ENCODE measurements at regions not wholly inside any gene's neighbourhood (a gene's known extent, or its start where the extent isn't known, plus 50 kb on each side); places are given as distances from the start of the nearest gene placed in this dataset.
"Not testable (repeated sequence)": the region's sequence is repeated elsewhere in the genome, so short reads cannot be mapped to it uniquely, and the experiment has no call there.

DNA sequence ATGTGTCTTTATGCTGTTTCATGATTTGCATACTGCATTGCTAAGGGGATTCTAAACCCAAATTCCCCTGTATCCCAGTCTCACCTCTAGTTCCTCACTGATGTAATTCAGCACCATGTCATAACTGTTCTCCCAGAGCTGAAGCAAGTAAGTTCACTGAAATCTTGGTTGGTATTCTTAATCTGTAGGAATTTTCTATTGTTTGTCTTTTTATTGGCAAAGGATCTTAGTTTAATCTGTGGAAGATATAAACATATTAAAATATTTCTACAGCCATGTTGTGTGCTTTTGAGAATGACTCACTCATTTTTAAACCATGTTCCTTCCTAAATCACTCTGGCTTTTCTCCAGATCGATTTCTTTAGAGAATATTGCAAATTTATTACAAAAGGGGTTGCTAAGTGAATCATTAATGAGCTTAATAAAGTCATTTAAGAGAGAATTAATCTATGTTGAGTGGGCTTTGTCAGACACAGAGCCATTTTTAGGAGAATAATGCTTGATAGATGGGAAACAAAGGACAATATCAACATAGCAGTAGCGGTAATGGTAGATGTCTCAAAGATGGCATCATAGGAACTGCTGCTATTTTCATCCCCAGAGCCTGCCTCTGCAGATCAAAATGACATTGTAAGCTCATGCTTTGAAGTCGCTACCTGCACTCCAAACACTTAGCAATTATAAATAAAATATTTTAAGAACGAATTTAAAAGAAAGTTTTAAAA, 110.0 kb downstream of the ENC1 start:
- no peak for DNase-seq

DNA sequence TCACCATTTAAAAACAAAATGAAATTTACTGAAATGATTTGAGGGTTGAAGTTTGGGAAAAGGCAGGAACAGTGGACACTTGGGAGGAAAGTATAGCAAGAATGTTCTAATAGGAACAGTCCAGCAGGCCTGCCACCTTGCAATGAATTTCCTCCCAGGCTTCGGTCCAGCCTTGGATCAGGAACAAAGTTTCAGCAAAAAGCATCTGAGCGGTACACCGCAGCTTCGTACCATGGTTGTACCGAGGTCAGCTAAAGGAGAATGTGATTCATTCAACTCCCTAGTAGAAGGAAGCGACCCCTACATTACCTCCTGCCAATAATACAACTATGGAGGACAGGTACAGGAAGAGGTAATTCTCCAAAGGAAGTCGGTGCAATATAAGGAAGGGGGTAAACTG, 111.4 kb downstream of the ENC1 start:
- no peak for DNase-seq

DNA sequence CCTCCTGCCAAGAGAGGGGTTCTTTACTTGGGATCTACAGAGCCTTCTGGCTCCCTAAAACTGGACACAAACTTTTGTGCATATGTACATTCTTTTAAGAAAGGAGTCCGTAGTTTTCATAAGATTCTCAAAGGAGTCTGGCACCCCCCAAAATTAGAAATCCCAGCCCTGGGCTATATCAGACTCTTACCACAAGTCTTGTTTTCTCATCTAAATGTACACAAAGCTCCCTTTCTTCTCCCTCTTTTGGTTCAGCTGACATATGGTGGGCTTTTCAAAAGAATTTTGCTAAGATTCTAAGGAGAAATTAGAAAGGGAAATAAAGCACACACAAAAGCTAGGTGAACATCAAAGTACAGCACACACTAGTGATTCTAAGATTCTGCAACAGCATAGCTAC, 114.4 kb downstream of the ENC1 start:
- DNase-seq: no peak

DNA sequence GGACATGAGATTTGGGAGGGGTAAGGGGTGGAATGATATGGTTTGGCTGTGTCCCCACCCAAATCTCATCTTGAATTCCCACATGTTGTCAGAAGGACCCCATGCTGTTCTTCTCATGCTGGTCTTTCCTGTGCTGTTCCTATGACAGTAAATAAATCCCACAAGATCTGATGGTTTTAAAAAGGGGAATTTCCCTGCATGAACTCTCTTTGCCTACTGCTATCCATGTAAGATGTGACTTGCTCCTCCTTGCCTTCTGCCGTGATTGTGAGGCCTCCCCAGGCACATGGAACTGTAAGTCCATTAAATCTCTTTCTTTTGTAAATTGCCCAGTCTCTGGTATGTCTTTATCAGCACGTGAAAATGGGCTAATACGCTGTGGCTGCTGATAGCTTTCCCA, 115.8 kb downstream of the ENC1 start:
- DNase-seq: not testable (repeated sequence)

DNA sequence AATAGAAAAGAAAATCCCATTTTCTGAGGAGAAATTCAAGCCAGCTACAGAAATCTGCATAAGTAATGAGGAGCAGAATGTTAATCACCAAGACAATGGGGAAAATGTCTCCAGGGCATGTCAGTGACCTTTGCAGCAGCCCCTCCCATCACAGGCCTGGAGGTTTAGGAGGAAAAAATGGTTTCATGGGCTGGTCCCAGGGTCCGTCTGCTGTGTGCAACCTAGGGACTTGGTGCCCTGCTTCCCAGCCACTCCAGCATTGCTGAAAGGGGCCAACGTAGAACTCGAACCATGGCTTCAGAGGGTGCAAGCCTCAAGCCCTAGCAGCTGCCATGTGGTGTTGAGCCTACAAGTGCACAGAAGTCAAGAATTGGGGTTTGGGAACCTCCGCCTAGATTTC, 116.8 kb downstream of the ENC1 start:
- not testable (repeated sequence) for DNase-seq

DNA sequence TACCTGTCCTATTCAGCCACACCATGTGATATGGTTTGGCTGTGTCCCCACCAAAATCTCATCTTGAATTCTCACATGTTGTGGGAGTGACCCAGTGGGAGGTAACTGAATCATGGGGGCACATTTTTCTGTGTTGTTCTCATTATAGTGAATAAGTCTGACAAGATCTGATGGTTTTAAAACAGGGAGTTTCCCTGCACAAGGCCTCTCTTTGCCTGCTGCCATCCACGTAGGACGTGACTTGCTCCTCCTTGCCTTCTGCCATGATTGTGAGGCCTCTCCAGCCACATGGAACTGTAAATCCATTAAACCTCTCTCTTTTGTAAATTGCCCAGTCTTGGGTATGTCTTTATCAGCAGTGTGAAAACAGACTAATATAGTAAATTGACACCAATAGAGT, 117.7 kb downstream of the ENC1 start:
- DNase-seq: not testable (repeated sequence)

DNA sequence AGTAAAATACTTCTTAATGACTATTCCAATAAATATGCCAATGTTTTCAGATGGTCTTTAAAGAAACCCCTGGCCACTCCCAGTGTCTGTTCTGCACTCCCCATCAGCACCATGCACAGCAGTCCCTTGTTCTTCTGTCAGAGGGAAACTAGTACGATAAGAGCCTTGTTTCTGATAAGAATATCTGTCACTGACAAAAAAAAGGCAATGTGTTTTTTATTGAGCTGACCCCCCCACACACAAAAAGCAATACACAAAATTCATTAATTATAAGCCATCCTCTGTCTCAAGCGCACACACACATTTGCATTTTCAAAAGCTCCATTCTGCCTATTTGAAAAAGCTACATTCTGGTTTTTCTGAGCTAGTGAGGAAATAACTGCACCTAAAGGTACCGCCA, 119.1 kb downstream of the ENC1 start:
- DNase-seq: no peak

DNA sequence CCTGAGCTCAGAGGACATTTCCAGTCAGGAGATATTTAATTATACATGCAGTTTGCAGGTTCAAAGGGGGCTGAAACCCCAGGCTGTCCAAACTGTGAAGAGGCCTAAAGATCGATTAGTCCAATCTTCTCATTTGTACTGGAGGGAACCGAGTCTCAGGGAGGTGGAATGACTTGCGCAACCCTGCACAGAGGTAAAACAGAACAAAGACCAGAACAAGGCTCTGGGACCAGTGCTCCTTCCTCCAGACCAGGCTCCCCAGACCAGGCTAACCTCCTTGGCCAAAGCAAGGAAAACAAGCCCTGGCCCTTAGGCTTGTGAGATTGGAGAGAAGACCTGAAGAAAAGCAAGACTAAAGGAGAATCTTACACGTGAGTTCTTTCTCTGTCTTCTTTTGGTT, 120.8 kb downstream of the ENC1 start:
- no peak for DNase-seq

DNA sequence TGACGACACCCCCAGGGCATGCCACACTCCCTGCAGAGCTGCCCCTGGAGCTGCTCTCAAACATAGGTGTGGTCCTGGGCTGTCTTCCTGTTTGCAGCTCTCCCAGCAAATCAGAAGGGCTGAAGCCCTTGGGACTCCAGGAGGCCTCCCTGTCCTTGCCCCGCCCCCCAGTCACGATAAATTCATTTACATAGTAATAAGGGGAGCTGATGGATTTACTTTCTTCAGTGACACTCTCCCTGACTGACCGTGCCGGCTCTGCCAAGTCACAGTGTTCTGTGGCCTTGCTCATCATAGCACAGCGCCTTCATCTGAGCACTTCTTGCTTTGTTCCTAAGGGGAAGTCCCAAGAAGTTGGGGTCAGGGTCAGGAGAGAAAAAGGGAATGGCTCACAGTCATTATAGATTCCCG, 121.4 kb downstream of the ENC1 start:
- DNase-seq: no peak

DNA sequence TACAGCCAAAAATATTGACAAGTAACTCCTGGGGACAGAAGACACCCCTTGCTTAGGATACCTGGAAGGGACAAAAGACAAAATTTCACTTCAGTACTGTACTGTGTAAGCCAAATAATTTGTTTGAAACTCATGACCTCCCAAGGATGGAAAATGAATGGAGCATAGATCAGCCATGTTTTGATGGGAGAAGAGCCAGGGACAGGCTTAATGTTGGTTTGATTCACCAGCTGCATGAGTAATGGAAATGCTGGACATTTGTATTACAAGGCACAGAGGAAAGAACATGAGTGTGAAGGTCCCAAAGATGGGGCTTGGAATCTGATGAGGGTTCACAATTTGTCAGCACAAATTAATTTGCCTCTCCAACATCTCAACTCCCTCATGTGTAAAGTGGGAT, 122.8 kb downstream of the ENC1 start:
- DNase-seq: no peak

DNA sequence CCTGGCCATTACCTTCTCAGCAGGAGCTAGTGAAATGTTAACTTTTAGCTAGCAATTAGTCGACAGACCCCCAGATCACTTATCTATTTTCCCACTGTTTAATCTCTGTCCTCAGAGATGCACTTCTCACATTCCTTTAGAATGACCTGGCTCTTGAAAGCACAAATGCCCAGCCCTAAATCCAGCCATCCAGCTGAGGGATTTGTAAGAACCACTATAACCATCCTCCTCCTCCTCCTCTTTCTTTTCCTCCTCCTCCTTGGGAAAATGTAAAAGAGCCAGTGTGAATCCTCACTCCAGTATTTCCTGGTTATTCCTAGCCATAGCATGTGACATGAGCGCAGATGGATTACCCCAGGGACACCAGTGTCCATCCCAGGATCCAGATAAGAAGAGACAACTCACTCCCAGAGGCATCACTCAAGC, 124.3 kb downstream of the ENC1 start:
- DNase-seq: no peak

DNA sequence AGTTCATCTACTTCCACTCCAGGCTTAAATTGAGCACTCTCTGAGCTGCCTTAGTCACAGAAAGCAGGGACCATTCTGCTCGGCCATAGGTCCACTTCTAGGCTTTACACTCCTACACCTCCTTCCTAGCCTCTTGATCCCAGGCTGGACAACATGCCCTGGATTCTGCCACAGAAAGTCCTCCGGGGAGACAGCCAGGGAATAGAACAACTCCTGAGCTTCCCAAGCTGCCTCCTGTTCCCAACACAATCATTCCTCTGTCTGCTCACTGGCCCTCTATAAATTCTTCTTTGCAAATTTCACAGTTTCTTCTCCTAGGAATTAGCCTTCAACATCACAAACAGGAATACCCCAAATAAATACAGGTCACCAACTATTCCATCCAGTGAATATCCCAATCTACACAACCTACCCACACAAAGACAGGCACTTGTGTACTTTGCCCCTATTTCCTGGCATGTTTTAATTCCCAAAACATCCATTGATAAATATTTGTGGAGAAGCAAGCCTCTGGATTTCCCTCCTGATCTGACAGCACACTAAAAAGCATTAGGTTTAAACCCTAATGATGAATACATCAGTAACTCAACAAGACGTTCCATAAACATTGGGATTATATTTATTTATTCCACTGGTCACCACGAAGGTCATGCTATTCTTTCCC, 125.5 kb downstream of the ENC1 start:
- no peak for DNase-seq

DNA sequence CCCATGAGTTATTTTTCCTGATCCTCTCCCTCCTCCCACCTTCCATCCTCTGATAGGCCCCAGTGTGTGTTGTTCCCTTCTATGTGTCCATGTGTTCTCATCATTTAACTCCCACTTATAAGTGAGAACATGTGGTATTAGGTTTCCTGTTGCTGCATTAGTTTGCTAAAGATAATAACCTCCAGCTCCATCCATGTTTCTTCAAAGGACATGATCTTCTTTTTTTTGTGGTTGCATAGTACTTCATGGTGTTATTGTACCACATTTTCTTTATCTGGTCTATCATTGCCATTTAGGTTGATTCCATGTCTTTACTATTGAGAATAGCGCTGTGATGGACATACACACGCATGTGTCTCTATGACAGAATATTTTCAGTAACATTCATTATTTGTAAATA, 128.8 kb downstream of the ENC1 start:
- DNase-seq: not testable (repeated sequence)

DNA sequence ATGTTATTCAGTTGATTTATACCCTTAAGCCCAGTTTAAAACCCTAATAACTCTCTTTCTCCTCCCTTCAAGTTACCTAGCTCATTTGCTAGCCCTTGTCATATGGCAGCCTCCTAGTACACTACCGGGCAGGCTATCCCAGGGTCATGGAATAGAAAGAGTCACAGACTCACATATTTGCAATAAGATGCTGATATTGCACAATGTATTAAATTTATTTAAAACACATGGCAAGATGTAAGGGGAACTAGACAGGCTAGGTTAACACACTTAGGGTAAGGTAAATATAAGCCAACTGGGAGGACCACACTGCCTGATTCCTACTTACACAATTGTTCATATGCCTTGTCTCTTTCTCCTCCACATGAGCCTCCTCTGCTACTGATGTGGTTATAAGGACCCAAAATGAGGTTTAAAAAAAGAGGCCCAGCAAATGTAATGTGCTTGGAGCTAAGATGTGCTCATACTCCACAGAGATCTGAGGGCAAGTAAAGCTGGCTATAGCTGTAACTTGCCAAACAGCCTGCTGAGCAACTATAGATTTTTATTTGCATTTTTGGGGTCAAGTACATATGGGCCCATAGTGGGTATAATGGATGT, 130.0 kb downstream of the ENC1 start:
- no peak for DNase-seq

DNA sequence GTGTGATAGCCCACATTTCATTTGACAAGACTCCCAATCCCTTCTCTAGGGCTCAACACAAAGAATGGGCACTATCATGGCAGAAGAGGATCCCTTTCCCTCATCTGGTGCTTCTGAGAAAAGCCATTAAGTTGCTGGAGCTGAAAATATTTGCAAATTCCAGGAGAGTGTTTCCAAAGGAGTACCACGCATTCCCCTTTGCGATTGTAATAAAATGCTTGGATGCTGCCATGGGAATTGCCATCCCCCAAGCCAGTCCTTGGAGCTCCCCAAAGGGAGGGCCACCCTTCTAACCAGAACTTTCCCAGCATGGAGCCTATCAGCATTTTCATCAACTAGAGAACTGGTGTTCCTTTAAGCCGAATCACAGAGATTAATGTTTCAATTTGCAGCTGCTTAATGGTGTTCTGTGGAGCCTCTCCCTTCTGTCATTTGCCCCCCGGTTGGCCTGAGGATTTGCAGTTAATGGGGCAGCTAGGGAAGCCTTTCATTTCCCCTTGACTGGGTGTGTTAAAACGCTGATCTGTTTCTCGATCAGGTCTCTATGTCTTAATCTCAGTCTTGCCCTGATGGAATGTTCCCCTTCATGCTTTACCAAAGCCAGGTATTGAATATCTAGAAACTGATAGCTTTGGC, 133.0 kb downstream of the ENC1 start:
- DNase-seq: no peak

DNA sequence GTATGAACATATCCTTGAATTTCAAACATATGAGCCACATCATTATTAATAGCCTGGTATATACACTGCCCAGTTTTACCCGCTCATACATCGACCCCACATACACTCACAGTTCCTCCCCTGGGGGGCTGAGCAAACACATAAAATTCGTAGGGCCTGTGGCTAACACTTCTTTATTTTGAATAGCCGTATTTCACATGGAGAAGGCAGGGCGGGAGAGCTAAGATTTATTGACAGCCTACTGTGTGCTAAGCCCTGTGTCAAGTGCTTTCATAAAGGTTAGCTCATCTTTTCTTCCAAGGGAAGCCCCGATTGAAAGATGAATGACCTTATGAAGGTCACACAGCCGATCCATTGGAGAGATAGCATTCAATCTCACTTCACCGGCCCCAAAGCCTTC, 134.4 kb downstream of the ENC1 start:
- no peak for DNase-seq

DNA sequence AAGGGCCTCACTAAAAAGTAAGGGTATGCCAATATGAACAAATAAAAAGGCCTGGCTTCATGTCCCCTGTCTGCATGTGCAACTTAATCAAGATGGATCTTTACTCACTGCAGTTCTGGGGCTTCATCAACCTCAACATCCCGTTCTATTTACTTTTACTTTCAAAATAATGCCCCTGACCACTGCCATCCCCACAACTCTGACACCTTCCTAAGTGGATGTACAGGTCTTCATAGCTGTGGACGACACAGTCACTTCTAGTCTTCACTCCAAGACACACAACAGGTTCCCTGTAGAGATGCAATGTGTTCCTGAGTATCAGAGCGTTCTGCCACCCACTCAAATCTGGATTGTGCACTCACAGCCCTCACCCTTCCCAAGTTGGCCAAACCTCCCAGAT, 136.1 kb downstream of the ENC1 start:
- no peak for DNase-seq

DNA sequence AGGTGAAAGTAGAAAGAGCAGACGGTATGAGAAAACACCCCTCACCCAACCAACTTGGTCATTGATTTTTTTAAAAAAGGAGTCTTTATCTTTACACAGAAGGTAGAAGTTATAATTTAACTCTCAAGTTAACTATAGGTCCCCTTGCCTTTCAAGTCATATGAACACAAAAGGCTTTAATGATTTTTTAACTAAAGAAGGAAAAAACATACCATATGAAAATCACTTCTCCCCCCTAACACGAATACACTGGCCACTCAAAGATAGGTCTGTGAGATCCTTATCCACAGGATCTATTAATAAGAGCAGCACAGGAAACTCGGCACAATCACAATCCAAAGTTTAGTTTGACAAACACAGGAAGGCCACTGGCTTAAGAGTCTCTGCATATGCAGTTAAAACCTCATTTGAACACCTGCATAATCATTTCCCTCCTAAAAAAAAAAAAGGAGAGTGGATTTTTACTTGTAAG, 138.0 kb downstream of the ENC1 start:
- no peak for DNase-seq

DNA sequence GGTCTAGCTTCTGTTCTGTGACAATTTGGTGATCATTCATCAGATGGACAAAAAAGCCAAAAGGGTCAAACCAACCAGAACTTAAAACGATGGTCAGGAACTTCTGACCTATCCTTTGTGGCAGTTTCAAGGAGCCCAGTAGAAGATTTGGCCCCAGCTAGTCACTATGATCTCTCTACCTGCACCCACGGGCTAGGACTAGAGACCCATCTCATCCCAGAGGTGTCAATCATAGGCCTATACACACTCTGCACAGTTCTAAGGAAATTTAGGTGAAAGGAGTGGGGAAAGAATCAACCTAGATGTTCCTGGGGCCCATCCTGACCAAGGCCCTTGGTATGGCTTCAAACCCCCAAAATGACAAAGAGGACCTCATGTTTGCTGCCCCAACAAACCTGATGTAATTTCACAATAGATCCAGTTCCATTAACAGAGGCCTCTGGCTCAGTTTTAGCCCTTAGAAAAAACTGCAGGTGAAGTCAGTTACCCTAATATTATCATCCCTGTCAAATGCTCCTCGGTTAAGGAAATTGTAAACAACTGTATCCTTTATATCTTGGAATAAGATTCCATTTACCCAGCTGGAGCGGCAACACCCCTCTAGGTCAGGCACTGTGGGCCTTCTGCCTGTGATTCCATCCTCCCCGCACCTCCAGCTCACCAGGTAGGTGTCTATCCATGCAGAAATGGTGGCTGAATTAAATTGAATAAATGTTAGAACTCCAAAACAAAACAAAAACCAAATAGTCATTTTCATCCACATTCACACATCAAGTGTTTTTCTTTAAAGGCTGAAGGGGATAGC, 138.7 kb downstream of the ENC1 start:
- no peak for DNase-seq

DNA sequence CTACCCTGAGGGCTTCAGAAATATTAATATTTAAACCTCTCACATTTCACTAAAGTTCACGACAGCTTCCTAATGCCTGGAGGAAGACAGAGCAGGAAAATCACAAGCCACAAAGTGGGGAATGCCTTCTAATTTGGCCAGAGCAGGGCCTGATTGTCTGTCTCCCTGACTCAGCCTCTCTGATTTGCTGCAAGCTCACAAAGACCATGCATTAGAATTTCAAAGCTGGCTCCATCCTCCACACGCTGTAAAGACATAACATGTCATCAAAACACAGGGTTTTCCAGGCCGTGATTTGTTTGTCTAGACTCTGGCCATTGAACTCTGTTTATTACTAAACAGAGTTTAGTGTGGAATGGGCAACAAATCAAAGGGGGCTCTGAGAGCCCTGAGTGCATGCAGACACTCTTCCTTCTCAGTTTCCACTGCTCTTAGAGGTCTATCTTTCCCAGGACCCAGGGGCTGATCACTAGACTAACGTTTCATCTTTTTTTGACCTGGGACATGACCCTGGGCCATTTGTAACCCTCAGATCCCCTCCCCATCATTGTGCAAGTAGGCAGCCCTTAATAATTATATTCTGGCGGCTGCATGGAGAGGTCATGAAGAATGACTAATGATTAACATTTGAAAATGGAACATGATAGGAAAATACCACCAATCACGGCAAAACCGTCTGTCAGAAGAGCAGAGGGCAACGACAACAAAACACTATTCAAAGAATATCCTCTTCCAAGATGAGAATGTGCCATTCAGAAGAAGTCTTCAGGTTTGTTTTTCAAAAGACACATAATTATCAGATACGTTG, 140.2 kb downstream of the ENC1 start:
- DNase-seq: no peak

DNA sequence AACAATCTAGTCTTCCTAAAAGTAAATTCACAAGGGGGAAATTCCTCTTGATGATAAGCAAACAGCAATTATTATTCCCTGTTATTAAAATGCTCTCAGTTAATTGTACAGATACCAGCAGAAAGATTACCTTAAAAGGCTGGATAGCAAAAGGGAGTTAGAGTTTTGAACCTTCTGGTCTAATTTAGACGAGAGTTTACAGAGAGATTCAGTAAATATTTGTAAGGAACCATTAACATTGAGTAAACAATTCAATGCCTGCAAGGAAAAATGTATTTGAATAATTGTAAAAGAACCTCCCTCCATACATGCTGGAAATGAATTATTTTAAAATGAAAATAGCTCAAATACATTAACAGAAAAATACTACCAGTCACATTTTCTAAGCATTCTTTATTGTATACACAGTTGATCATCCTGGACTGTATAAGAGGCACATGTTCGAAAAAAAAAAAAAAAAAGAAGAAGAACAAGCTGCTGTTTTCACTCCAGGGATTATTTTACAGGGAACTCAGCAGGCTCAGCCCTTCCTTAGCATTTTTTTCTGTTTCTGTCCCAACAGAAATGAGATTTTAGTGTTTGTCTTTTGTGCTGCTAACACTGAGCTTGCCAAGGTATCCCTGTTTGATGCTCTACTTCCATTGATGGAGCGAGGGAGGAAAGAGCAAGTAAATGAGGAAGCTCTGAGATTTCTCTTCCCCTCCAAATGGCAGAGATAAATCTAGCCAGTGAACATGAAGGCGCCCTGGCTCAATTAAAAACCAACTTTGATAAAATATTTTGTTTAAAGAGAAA, 141.1 kb downstream of the ENC1 start:
- DNase-seq: no peak

All from stimulated activated CD4-positive, alpha-beta T cell treated with anti-CD3 and anti-CD28 coated beads, Interleukin-4, amount 100 ng/mL, for 1 hour (primary cell).